HepG2 (cell line): ENCODE measurements at regions not wholly inside any gene's neighbourhood (a gene's known extent, or its start where the extent isn't known, plus 50 kb on each side); places are given as distances from the start of the nearest gene placed in this dataset.

Experiments
- ATAC-seq: fragments of 200-7000 bp; cut with Tn5 transposase; 3 replicates; pipeline ENCODE4 v1.9.1; 2020; ENCODE audit warnings: mild to moderate bottlenecking, moderate library complexity
- BruUV-seq: library from RNA; stranded (reverse); fragments of 400-500 nt; replicated peaks from 2 replicates; lab custom pipeline; 2021; lab: Mats Ljungman, UMichigan
- CTCF ChIA-PET: fragments of 300-600 bp; formaldehyde crosslinking; extraction: SDS; loops from one replicate; lab custom pipeline; 2021; ENCODE audit warnings: low total read pairs, inconsistent platforms, low intra/inter-chr PET ratio; lab: Yijun Ruan, JAX
- POLR2A ChIA-PET: fragments of 350-600 bp; sonication (Branson Sonifier 250); formaldehyde crosslinking; loops from one replicate; lab custom pipeline; 2020; ENCODE audit warnings: antibody characterized with exemption, inconsistent platforms; lab: Yijun Ruan, JAX
- DNase-seq: peaks from one replicate; pipeline ENCODE4 v3.0.0-alpha.2; 2015; ENCODE audit warnings: low spot score
- FAIRE-seq: peaks from 3 replicates; lab custom pipeline; 2011; peaks lifted over from hg19 to GRCh38; lab: Jason Lieb, UNC
- H2AFZ ChIP-seq: one replicate; pipeline ENCODE4 v1.6.1; 2011; ENCODE audit warnings: low read length, inconsistent platforms
- H3K27ac ChIP-seq: fragments of 300-600 bp; 3 replicates; pipeline ENCODE4 v1.8.0; 2011; ENCODE audit warnings: mixed run types, mild to moderate bottlenecking, mixed read lengths, low read length, inconsistent platforms; ENCODE audit not compliant: insufficient read depth; ENCODE audit errors: extremely low read length
- H3K27me3 ChIP-seq, 2 experiments: fragments of 200-600 bp in 1 of 2; 2 replicates in 1 of 2; 3 replicates in 1 of 2; pipeline versions ENCODE4 v1.6.0 to v1.8.0; 2011; ENCODE audit warnings: low read length in 2 of 2, mild to moderate bottlenecking in 2 of 2, moderate library complexity in 2 of 2, inconsistent platforms in 1 of 2; ENCODE audit not compliant: insufficient read depth in 2 of 2, control insufficient read depth in 1 of 2
- H3K36me3 ChIP-seq, 2 experiments: fragments of 200-600 bp in 1 of 2; replicated peaks in 1 of 2; 2 replicates in 1 of 2; 3 replicates in 1 of 2; pipeline versions ENCODE4 v1.5.1 to v1.8.0; 2011; ENCODE audit warnings: low read length in 2 of 2, inconsistent platforms in 1 of 2; ENCODE audit not compliant: insufficient read depth in 2 of 2, control insufficient read depth in 1 of 2
- H3K4me1 ChIP-seq: 2 replicates; pipeline ENCODE4 v1.5.1; 2012; ENCODE audit warnings: low read length, inconsistent platforms; ENCODE audit not compliant: insufficient read depth
- H3K4me2 ChIP-seq: 2 replicates; pipeline ENCODE4 v1.6.0; 2011; ENCODE audit warnings: low read depth, low read length, inconsistent platforms
- H3K4me3 ChIP-seq, 3 experiments: fragments of 200-600 bp in 1 of 3; sonication (generic), shearing (Covaris generic) in 1 of 3; replicated peaks in 1 of 3; 2 replicates each; pipeline ENCODE4 v1.5.1; 2011 to 2016; ENCODE audit warnings: low read length in 3 of 3, inconsistent platforms in 2 of 3, low read depth in 2 of 3, mild to moderate bottlenecking in 2 of 3, control low read depth in 1 of 3, mixed read lengths in 1 of 3; ENCODE audit not compliant: insufficient read depth in 1 of 3
- H3K79me2 ChIP-seq: one replicate; pipeline ENCODE4 v1.6.1; 2011; ENCODE audit warnings: low read length, inconsistent platforms; ENCODE audit not compliant: insufficient read depth
- H3K9ac ChIP-seq: 2 replicates; pipeline ENCODE4 v1.6.0; 2011; ENCODE audit warnings: mild to moderate bottlenecking, low read depth, low read length, inconsistent platforms; ENCODE audit not compliant: insufficient read depth
- H3K9me3 ChIP-seq: 2 replicates; pipeline ENCODE4 v1.5.1; 2012; ENCODE audit warnings: mild to moderate bottlenecking, low read length
- H4K20me1 ChIP-seq: 2 replicates; pipeline ENCODE4 v1.6.0; 2011; ENCODE audit warnings: inconsistent platforms, mild to moderate bottlenecking, low read length, moderate library complexity; ENCODE audit not compliant: insufficient read depth
- POLR2AphosphoS5 ChIP-seq: IDR thresholded peaks from 2 replicates; pipeline ENCODE4 v1.6.1; 2012; ENCODE audit warnings: low read depth, low read length
- RCOR2 ChIP-seq: IDR thresholded peaks from 2 replicates; pipeline ENCODE4 v1.6.1; 2016; ENCODE audit warnings: missing biosample characterization, missing genetic modification reagents
- RERE ChIP-seq: IDR thresholded peaks from 2 replicates; pipeline ENCODE4 v1.6.1; 2016; ENCODE audit warnings: low read depth, missing genetic modification reagents, missing compliant biosample characterization
- SALL2 ChIP-seq: sonication (generic); formaldehyde crosslinking; IDR thresholded peaks from 2 replicates; pipeline ENCODE4 v1.8.1; 2023; ENCODE audit warnings: mild to moderate bottlenecking, missing genetic modification reagents, inconsistent platforms
- USF2 ChIP-seq, 2 experiments: sonication (generic) in 1 of 2; formaldehyde crosslinking in 1 of 2; IDR thresholded peaks; 2 replicates each; pipeline versions ENCODE4 v1.5.1 to v1.6.1; 2011 to 2020; ENCODE audit warnings: borderline replicate concordance in 1 of 2, low read depth in 1 of 2, low read length in 1 of 2, mild to moderate bottlenecking in 1 of 2, missing genetic modification reagents in 1 of 2, moderate library complexity in 1 of 2
- ZNF33A ChIP-seq: sonication (generic); formaldehyde crosslinking; IDR thresholded peaks from 2 replicates; pipeline ENCODE4 v1.5.1; 2020; ENCODE audit warnings: missing genetic modification reagents, mild to moderate bottlenecking, moderate library complexity, borderline replicate concordance
- ZNF350 ChIP-seq: sonication (generic); formaldehyde crosslinking; IDR thresholded peaks from 2 replicates; pipeline ENCODE4 v1.4.0; 2020; ENCODE audit warnings: mild to moderate bottlenecking, low read depth, missing genetic modification reagents, borderline replicate concordance
- ZNF687 ChIP-seq: sonication (generic); formaldehyde crosslinking; IDR thresholded peaks from 2 replicates; pipeline ENCODE4 v1.5.1; 2020; ENCODE audit warnings: mild to moderate bottlenecking, missing genetic modification reagents, moderate library complexity
- in situ Hi-C: cut with HindIII; loops from 2 replicates; pipeline ENCODE4 v1.10.0; 2017; ENCODE audit warnings: low pct_unique_long_range_greater_than_20kb; ENCODE audit not compliant: extremely low pct_ligation_motif_present
- intact Hi-C: fragments of 100-400 bp; cut with micrococcal nuclease; formaldehyde crosslinking; loops from one replicate; pipeline ENCODE4 v1.10.0; 2022; ENCODE audit not compliant: unreplicated experiment

DNA sequence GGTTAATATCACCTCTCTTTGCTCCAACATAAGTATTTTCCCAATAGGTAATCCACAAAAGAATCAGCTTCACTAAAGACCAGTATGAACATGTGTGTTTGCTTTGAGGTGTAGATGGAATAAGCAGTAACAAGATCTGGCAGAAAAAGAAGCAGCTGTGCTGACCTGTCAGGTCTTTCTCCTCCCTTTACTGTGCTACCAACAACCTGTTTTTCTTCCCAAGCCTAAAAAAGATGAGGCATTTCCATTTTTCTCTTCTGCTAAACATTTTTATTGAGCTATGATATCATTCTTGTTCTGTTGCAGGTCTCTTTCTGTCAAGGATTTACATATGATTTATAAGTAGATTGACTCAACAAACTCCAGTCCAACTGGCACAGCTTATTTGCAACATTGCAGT lies 315.2 kb upstream of the GLI3 start:
- H3K79me2 ChIP-seq, result no peaks in the 10 kb centered on the region

More for the DNA sequence above, 315.2 kb upstream of the GLI3 start:
- H2AFZ ChIP-seq, result no peak overlapping the region
- no peak overlapping the region for H3K4me3 ChIP-seq
- H3K9ac ChIP-seq, result no peak overlapping the region
- no TSS peak for BruUV-seq
- intact Hi-C loops, result no loop called here
- no peaks in the 10 kb centered on the region for H3K4me1 ChIP-seq
- H3K4me2 ChIP-seq, result no peak overlapping the region
- TF ChIP-seq POLR2AphosphoS5 (no peak), RERE (no peak), ZNF33A (CRISPR knock-in tag) (no peak), USF2 (IDR thresholded peaks at IDR 0.05; ENCODE audit: low read depth, low read length) (no peak), USF2 (CRISPR knock-in tag; IDR thresholded peaks at IDR 0.05; ENCODE audit: borderline replicate concordance) (no peak), SALL2 (CRISPR knock-in tag) (no peak), ZNF687 (CRISPR knock-in tag) (no peak), RCOR2 (no peak), ZNF350 (CRISPR knock-in tag) (no peak)
- TF ChIP-seq, all 625 proteins: peak for 0
- no peak for FAIRE-seq
- no peak for ATAC-seq
- in situ Hi-C loops, result no loop called here
- no peak for DNase-seq
- Histone ChIP-seq H4K20me1 (no peaks in the 10 kb centered on the region), H3K27ac (no peak overlapping the region), H3K36me3 (no peaks in the 10 kb centered on the region), H3K27me3 (no peaks in the 10 kb centered on the region), H3K9me3 (peaks cover 90% of the 10 kb centered on the region)
- POLR2A ChIA-PET, result no interaction called here
- CTCF ChIA-PET, result no interaction called here
